NCI-H2227 (cell line): ENCODE measurements at regions not wholly inside any gene's neighbourhood (a gene's known extent, or its start where the extent isn't known, plus 50 kb on each side); places are given as distances from the start of the nearest gene placed in this dataset.
"Not testable (repeated sequence)": the region's sequence is repeated elsewhere in the genome, so short reads cannot be mapped to it uniquely, and the experiment has no call there.

Experiments
- DNase-seq: peaks from one replicate; lab custom pipeline; 2025; ENCODE audit not compliant: unreplicated experiment; lab: John Stamatoyannopoulos, UW

- no peak for DNase-seq
Measured at GRCh38 chr7:125299003-125299765, 369.6 kb upstream of the POT1 start.

DNA sequence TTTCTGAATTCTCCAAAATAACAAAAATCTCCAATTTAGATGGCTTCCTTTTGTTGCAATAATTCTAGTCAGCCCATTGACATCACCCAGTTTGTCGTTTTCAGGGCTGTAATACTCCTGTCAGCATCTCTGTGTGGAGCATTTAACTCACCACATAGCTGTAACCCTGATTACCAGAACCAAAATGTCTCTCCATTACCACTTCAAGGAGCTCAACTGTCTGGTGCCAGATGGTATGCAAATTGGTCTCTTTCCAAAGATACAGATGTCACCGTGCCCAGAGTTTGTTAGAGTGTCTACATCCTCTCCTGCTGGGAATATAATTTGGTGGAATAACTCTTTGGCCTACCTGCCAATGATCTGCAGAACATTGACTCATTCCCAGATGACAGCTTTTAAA is 350.3 kb upstream of the POT1 start:
- DNase-seq: no peak

DNA sequence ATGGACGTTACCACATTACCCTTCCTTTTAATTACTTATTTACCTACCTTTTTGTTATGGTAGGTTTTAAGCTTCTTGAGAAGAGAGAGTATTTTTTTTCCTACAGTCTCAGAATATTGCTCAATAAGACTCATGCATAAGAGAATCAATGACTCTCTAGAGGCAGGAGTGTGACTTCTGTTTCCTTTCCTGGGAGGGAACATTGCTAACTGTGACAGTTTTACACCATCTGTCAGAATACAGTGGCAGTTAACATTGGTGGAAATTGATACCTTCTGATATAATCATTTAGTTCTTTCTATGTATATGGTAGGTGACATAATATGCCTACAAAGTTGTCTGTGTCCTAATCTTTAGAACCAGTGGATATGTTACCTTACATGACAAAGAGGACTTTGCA is 348.7 kb upstream of the POT1 start:
- DNase-seq: no peak

DNA sequence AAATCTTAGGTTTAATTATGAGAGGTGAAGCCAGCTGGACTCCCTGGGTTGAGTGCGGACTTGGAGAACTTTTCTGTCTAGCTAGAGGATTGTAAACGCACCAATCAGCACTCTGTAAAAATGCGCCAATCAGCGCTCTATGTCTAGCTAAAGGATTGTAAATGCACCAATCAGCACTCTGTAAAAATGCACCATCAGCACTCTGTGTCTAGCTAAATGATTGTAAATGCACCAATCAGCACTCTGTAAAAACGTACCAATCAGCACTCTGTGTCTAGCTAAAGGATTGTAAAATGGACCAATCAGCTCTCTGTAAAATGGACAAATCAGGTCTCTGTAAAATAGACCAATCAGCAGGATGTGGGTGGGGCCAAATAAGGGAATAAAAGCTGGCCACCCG is 345.1 kb upstream of the POT1 start:
- DNase-seq: not testable (repeated sequence)

GRCh38 chr7:125264174-125264856 is 334.7 kb upstream of the POT1 start:
- not testable (repeated sequence) for DNase-seq

GRCh38 chr7:125258876-125259417 is 329.3 kb upstream of the POT1 start:
- DNase-seq: not testable (repeated sequence)

DNA sequence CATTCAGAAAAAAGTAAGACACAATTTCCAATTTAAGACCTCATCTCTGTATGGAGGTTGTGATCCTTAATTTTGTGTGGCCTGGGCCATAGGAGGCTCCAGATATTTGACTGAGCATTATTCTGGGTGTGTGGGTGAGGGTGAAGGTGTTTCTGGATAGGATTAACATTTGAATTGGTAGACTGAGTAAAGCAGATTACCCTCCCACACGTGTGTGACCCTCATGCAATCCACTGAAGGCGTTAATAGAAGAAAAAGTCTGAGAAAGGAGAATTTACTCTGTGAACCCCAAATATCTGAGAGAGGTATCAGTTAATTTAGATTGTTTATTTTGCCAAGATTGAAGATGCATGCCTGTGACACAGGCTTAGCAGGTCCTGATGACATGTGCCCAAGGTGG is 328.0 kb upstream of the POT1 start:
- DNase-seq: no peak

- no peak for DNase-seq
Measured at GRCh38 chr7:125256446-125256845, 326.8 kb upstream of the POT1 start.

DNA sequence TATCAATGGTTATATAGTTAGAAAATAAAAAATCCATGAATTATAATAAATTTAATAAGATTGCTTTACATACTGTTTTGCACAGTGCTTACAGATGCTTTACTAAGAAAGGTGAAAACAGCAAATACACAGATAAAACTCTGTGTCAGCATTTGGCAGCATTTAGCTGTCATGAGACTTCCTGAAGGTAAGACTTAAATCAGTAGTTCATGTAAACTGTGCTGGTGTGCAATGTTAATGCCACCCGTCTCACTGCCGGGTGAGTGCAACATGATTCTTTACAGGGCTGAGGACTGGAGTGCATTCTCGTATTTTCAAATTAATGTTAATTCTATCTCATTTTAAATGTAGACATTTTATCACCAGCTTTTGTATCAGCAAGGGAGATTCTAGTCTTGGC is 326.2 kb upstream of the POT1 start:
- no peak for DNase-seq

GRCh38 chr7:125254566-125254965 is 324.9 kb upstream of the POT1 start:
- no peak for DNase-seq

DNA sequence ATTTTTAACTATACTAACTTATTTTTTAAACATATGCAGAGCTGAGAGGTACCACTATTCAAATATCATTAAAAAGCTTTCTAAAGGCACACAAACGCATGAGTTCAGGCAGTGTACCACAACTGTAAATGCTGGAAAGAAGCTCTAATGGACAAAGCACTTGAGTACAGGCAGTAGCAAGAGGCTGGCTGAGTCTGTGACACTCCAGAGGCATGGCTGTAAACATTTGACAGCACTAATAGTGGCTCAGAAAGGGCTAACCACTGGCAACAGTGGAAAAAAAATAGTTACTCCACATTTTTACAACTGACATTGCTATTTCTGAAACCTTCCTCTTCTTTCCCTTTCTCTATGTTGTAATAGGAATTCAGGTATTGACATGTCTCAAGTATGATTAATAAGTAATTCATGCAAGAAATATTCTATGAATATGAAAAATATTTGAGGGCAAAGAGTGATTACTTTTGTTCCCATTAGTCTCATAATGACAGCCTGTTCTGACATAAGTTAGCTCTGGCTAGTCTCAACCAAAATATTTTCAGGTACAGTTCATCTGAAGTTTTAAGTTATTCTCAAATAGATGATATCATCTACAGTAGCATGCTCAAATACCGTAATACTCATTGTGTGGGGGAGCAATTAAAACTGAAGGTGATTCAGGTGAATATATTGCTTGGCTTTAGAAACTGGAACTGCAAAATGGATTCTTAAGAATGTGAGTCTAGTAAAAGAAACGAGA is 324.0 kb upstream of the POT1 start:
- no peak for DNase-seq

GRCh38 chr7:125247514-125248098 is 318.0 kb upstream of the POT1 start:
- DNase-seq: no peak

- DNase-seq: no peak
Measured at GRCh38 chr7:125246706-125247105, 317.1 kb upstream of the POT1 start.

GRCh38 chr7:125241548-125241947 is 311.9 kb upstream of the POT1 start:
- no peak for DNase-seq

GRCh38 chr7:125222596-125222995 is 293.0 kb upstream of the POT1 start:
- DNase-seq: no peak

DNA sequence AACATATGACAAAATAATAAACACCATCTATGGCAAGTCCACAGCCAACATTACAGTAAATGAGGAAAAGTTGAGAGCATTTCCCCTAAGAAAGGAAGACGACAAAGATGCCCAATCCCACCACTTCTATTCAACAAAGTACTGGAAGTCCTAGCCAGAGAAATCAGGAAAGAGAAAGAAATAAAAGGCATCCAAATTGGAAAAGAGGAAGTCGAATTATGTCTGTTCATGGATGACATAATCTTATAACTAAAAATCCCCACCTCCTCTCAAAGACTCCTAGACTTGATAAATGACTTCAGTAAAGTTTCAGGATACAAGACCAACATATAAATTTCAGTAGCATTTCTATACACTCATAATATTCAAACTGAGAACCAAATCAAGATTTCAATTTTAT is 288.5 kb upstream of the POT1 start:
- no peak for DNase-seq

- DNase-seq: no peak
Measured at GRCh38 chr7:125201002-125201401, 271.4 kb upstream of the POT1 start.

- no peak for DNase-seq
Measured at GRCh38 chr7:125197731-125198393, 268.2 kb upstream of the POT1 start.

DNA sequence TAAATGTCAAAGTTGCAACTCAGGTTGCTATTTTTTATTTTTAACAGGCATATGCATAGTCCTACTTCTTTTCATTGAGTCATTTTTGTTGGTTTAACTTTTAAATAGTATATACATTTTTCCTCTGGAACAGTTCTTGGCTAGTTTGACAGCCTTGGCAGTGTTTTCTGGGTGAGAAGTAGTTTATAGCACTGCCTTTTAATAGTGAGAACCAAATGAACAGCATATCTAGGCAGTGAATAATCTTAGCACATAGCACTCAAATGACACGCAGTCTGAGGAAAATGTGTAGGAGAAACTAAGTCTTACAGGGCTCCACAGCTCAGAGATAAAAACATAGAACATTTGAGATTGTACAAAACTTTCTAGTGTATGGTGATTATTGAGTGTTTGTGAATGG is 265.5 kb upstream of the POT1 start:
- DNase-seq: no peak

- DNase-seq: no peak
Measured at GRCh38 chr7:125193263-125193662, 263.6 kb upstream of the POT1 start.

DNA sequence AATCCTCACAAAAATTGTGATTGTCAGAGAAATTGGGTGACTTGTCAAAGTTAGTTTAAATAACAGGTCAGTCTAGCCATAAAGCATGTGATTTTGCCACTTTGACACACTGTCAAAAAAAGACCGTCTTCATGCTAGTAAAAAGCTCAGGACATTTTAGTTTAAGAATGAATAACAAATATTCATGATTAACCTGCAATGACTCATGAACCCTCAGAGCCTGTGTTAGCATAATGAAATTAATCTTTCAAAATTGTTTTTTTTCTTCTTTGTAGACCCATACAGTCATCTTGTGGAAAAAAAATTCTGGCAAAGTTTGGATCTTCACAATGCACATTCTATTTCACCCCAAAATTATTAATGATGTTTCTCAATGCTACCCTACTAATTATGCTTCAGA is 255.2 kb upstream of the POT1 start:
- DNase-seq: no peak
